ENCODE measurements at regions not wholly inside any gene's neighbourhood (a gene's known extent, or its start where the extent isn't known, plus 50 kb on each side); places are given as distances from the start of the nearest gene placed in this dataset.

DNA sequence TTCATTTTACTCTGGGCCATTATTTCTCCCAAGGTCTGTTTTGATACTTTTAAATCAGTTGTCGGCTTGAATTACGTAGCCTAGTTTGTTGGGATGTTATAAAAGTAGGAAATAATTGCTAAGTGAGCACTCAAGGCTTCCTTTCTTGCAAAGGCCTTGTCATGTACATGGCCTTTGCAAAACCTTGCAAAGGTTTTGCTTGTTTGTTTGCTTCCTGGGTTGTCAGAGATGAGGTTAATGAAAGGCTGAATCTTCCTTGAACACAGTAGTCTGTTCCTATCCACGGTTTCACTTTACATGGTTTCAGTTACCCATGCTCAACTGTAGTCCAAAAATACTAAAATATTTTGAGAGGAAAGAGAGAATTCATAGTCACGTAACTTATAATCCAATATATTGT is 113.5 kb downstream of the NAA11 start:
- ChIA-PET CTCF (no interaction called here), POLR2A (no interaction called here)
- no peaks in the 10 kb centered on the region for H3K27me3 Mint-ChIP-seq
- Histone ChIP-seq H3K4me1 (ENCODE audit: insufficient read depth, low read length) (no peaks in the 10 kb centered on the region), H3K36me3 (ENCODE audit: insufficient read depth, low read length) (no peaks in the 10 kb centered on the region), H3K4me3 (ENCODE audit: low read length) (no peak overlapping the region), H3K9me3 (ENCODE audit: low read length) (no peaks in the 10 kb centered on the region), H3K27me3 (ENCODE audit: insufficient read depth, low read length, poor library complexity, severe bottlenecking) (no peaks in the 10 kb centered on the region), H3K27ac (ENCODE audit: low read depth, low read length) (peak overlapping the region; percentile 78)
- no peaks in the 10 kb centered on the region for H3K36me3 Mint-ChIP-seq
- no peaks in the 10 kb centered on the region for H3K4me1 Mint-ChIP-seq
- no peak overlapping the region for H3K27ac Mint-ChIP-seq
- peaks cover 0 to 4% (median 0%) of the 10 kb centered on the region in 5 donors for H3K9me3 Mint-ChIP-seq
- DNase-seq: no peak
- H3K4me3 Mint-ChIP-seq: no peak overlapping the region

DNA sequence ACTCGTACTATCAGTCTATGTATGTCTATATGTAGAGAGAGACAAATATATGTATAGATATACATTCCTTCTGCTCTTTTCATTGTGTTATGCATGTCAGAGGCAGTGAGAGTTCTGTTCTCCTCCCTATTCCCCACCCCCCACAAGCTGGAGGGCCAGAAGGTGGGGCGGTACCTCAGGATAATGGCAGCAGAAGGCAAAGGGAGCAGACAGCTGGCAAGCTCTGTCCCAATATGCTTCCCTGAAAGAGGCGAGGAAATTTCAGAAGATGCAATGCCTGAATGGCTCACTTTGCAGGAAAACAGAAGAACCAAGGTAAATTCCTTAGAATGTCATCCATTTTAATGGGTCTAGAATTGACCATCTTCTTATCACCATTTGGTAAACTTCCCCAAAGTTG is 114.4 kb downstream of the NAA11 start:
- Mint-ChIP-seq H3K4me1 (no peaks in the 10 kb centered on the region), H3K27ac (no peak overlapping the region), H3K9me3 (peaks cover 0 to 9% (median 1%) of the 10 kb centered on the region in 5 donors), H3K4me3 (no peak overlapping the region), H3K36me3 (no peaks in the 10 kb centered on the region), H3K27me3 (no peaks in the 10 kb centered on the region)
- ChIA-PET CTCF (no interaction called here), POLR2A (no interaction called here)
- no peaks in the 10 kb centered on the region for H3K27me3 ChIP-seq (ENCODE audit: insufficient read depth, low read length, poor library complexity, severe bottlenecking)
- H3K36me3 ChIP-seq (ENCODE audit: insufficient read depth, low read length): no peaks in the 10 kb centered on the region
- H3K4me1 ChIP-seq (ENCODE audit: insufficient read depth, low read length): no peaks in the 10 kb centered on the region
- DNase-seq: no peak
- peak overlapping the region; percentile 78 for H3K27ac ChIP-seq (ENCODE audit: low read depth, low read length)
- H3K4me3 ChIP-seq (ENCODE audit: low read length): no peak overlapping the region
- H3K9me3 ChIP-seq (ENCODE audit: low read length): no peaks in the 10 kb centered on the region

- H3K27me3 Mint-ChIP-seq: no peaks in the 10 kb centered on the region
- Histone ChIP-seq H3K36me3 (ENCODE audit: insufficient read depth, low read length) (no peaks in the 10 kb centered on the region), H3K4me1 (ENCODE audit: insufficient read depth, low read length) (no peaks in the 10 kb centered on the region), H3K27me3 (ENCODE audit: insufficient read depth, low read length, poor library complexity, severe bottlenecking) (no peaks in the 10 kb centered on the region), H3K27ac (ENCODE audit: low read depth, low read length) (peak overlapping the region; percentile 78), H3K4me3 (ENCODE audit: low read length) (no peak overlapping the region), H3K9me3 (ENCODE audit: low read length) (no peaks in the 10 kb centered on the region)
- no peak overlapping the region for H3K27ac Mint-ChIP-seq
- DNase-seq: no peak
- no peak overlapping the region for H3K4me3 Mint-ChIP-seq
- H3K9me3 Mint-ChIP-seq: peaks cover 0 to 17% (median 1%) of the 10 kb centered on the region in 5 donors
- POLR2A ChIA-PET: no interaction called here
- no peaks in the 10 kb centered on the region for H3K4me1 Mint-ChIP-seq
- CTCF ChIA-PET: no interaction called here
- H3K36me3 Mint-ChIP-seq: no peaks in the 10 kb centered on the region
Measured at GRCh38 chr4:79210636-79211049, 115.2 kb downstream of the NAA11 start.

GRCh38 chr4:79209822-79210635 is 115.8 kb downstream of the NAA11 start:
- H3K36me3 ChIP-seq (ENCODE audit: insufficient read depth, low read length): no peaks in the 10 kb centered on the region
- peak overlapping the region; percentile 78 for H3K27ac ChIP-seq (ENCODE audit: low read depth, low read length)
- Mint-ChIP-seq H3K9me3 (peaks cover 0 to 21% (median 1%) of the 10 kb centered on the region in 5 donors), H3K27me3 (no peaks in the 10 kb centered on the region), H3K27ac (no peak overlapping the region), H3K36me3 (no peaks in the 10 kb centered on the region), H3K4me3 (no peak overlapping the region), H3K4me1 (no peaks in the 10 kb centered on the region)
- no peak for DNase-seq
- H3K9me3 ChIP-seq (ENCODE audit: low read length): no peaks in the 10 kb centered on the region
- no peaks in the 10 kb centered on the region for H3K4me1 ChIP-seq (ENCODE audit: insufficient read depth, low read length)
- CTCF ChIA-PET: no interaction called here
- no peak overlapping the region for H3K4me3 ChIP-seq (ENCODE audit: low read length)
- POLR2A ChIA-PET: no interaction called here
- H3K27me3 ChIP-seq (ENCODE audit: insufficient read depth, low read length, poor library complexity, severe bottlenecking): no peaks in the 10 kb centered on the region

DNA sequence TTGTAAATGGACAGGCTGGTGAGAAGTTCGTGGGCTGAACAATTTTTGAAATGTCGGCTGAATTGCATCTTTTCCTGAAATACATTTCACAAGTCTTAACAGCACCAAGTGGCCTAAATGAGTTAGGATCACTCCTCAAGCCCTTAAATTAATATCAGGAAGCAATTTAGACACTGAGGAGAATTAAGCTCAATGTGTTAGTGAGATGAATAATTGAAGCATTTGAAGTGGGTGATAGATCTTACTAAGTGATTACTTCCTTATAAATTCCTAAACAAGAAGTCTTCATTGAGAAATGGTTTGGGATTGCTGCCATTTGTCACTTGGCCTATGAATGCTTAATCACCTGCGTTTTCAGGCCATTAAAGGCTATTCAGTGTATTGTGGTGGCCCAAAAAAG is 116.8 kb downstream of the NAA11 start:
- no peaks in the 10 kb centered on the region for H3K9me3 ChIP-seq (ENCODE audit: low read length)
- no peak for DNase-seq
- H3K9me3 Mint-ChIP-seq: peaks cover 0 to 21% (median 1%) of the 10 kb centered on the region in 5 donors
- H3K27me3 ChIP-seq (ENCODE audit: insufficient read depth, low read length, poor library complexity, severe bottlenecking): no peaks in the 10 kb centered on the region
- H3K4me1 ChIP-seq (ENCODE audit: insufficient read depth, low read length): no peaks in the 10 kb centered on the region
- CTCF ChIA-PET: no interaction called here
- H3K4me3 Mint-ChIP-seq: no peak overlapping the region
- H3K4me3 ChIP-seq (ENCODE audit: low read length): no peak overlapping the region
- H3K4me1 Mint-ChIP-seq: no peaks in the 10 kb centered on the region
- H3K27ac Mint-ChIP-seq: no peak overlapping the region
- no peaks in the 10 kb centered on the region for H3K36me3 ChIP-seq (ENCODE audit: insufficient read depth, low read length)
- POLR2A ChIA-PET: no interaction called here
- no peaks in the 10 kb centered on the region for H3K36me3 Mint-ChIP-seq
- no peaks in the 10 kb centered on the region for H3K27me3 Mint-ChIP-seq
- H3K27ac ChIP-seq (ENCODE audit: low read depth, low read length): peak overlapping the region; percentile 14

GRCh38 chr4:79207281-79207680 is 118.6 kb downstream of the NAA11 start:
- Histone ChIP-seq H3K4me3 (ENCODE audit: low read length) (no peak overlapping the region), H3K4me1 (ENCODE audit: insufficient read depth, low read length) (no peaks in the 10 kb centered on the region), H3K36me3 (ENCODE audit: insufficient read depth, low read length) (no peaks in the 10 kb centered on the region), H3K27me3 (ENCODE audit: insufficient read depth, low read length, poor library complexity, severe bottlenecking) (no peaks in the 10 kb centered on the region), H3K9me3 (ENCODE audit: low read length) (no peaks in the 10 kb centered on the region), H3K27ac (ENCODE audit: low read depth, low read length) (no peak overlapping the region)
- Mint-ChIP-seq H3K27me3 (no peaks in the 10 kb centered on the region), H3K27ac (no peak overlapping the region), H3K9me3 (peaks cover 0 to 21% (median 1%) of the 10 kb centered on the region in 5 donors), H3K4me1 (no peaks in the 10 kb centered on the region), H3K4me3 (no peak overlapping the region), H3K36me3 (no peaks in the 10 kb centered on the region)
- ChIA-PET CTCF (no interaction called here), POLR2A (no interaction called here)
- no peak for DNase-seq

- H3K9me3 ChIP-seq (ENCODE audit: low read length): no peaks in the 10 kb centered on the region
- Mint-ChIP-seq H3K27ac (no peak overlapping the region), H3K36me3 (no peaks in the 10 kb centered on the region), H3K27me3 (no peaks in the 10 kb centered on the region), H3K9me3 (peaks cover 0 to 21% (median 1%) of the 10 kb centered on the region in 5 donors), H3K4me3 (no peak overlapping the region), H3K4me1 (no peaks in the 10 kb centered on the region)
- no peak for DNase-seq
- no peak overlapping the region for H3K4me3 ChIP-seq (ENCODE audit: low read length)
- H3K27me3 ChIP-seq (ENCODE audit: insufficient read depth, low read length, poor library complexity, severe bottlenecking): no peaks in the 10 kb centered on the region
- H3K4me1 ChIP-seq (ENCODE audit: insufficient read depth, low read length): no peaks in the 10 kb centered on the region
- no peaks in the 10 kb centered on the region for H3K36me3 ChIP-seq (ENCODE audit: insufficient read depth, low read length)
- CTCF ChIA-PET: no interaction called here
- POLR2A ChIA-PET: no interaction called here
- H3K27ac ChIP-seq (ENCODE audit: low read depth, low read length): no peak overlapping the region
Measured at GRCh38 chr4:79206660-79207059, 119.2 kb downstream of the NAA11 start.

DNA sequence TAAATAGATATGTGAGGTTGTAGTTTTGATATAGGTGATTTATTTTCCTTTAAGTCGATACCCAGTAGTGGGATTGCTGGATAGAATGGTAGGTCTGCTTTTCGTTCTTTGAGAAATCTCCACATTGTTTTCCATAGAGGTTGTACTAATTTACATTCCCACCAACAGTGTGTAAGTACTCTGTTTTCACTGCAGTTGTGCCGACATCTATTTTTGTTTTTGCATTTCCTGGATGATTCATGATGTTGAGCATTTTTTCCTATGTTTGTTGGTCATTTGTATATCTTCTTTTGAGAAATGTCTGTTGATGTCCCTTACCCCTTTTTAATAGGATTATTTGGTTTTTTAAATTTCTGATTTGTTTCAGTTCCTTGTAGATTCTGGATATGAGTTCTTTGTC is 120.7 kb downstream of the NAA11 start:
- Mint-ChIP-seq H3K4me3 (no peak overlapping the region), H3K9me3 (peaks cover 0 to 21% (median 1%) of the 10 kb centered on the region in 5 donors), H3K4me1 (no peaks in the 10 kb centered on the region), H3K27ac (no peak overlapping the region), H3K36me3 (no peaks in the 10 kb centered on the region), H3K27me3 (no peaks in the 10 kb centered on the region)
- POLR2A ChIA-PET: no interaction called here
- H3K9me3 ChIP-seq (ENCODE audit: low read length): no peaks in the 10 kb centered on the region
- DNase-seq: no peak
- no peak overlapping the region for H3K4me3 ChIP-seq (ENCODE audit: low read length)
- H3K27me3 ChIP-seq (ENCODE audit: insufficient read depth, low read length, poor library complexity, severe bottlenecking): no peaks in the 10 kb centered on the region
- no peak overlapping the region for H3K27ac ChIP-seq (ENCODE audit: low read depth, low read length)
- H3K4me1 ChIP-seq (ENCODE audit: insufficient read depth, low read length): no peaks in the 10 kb centered on the region
- no peaks in the 10 kb centered on the region for H3K36me3 ChIP-seq (ENCODE audit: insufficient read depth, low read length)
- CTCF ChIA-PET: no interaction called here
